Neural cell (in vitro differentiated cells): ENCODE measurements at regions not wholly inside any gene's neighbourhood (a gene's known extent, or its start where the extent isn't known, plus 50 kb on each side); places are given as distances from the start of the nearest gene placed in this dataset.

ENCODE experiments used
- EP300 ChIP-seq: fragments of 450-650 bp; conservative IDR thresholded peaks from 2 replicates; pipeline ENCODE4 v1.6.1; 2014; ENCODE audit warnings: antibody characterized with exemption, mild to moderate bottlenecking, moderate library complexity; ENCODE audit not compliant: poor library complexity, severe bottlenecking
- EZH2 ChIP-seq: fragments of 200-600, 300-800 bp; shearing (Covaris generic), sonication (generic); IDR thresholded peaks from 2 replicates; pipeline ENCODE4 v1.6.1; 2014; ENCODE audit warnings: antibody characterized with exemption, low read length, borderline replicate concordance, mild to moderate bottlenecking; ENCODE audit not compliant: insufficient read depth, poor library complexity, severe bottlenecking
- POLR2AphosphoS5 ChIP-seq: IDR thresholded peaks from 2 replicates; pipeline ENCODE4 v1.6.1; 2012
- SMC3 ChIP-seq: fragments of 450-650 bp; conservative IDR thresholded peaks from 2 replicates; pipeline ENCODE4 v1.6.1; 2014; ENCODE audit warnings: antibody characterized with exemption, mild to moderate bottlenecking, moderate library complexity; ENCODE audit not compliant: poor library complexity
- TF ChIP-seq, protein P1 (sequence below): fragments of 450-650 bp; IDR thresholded peaks from 2 replicates; pipeline ENCODE4 v1.5.1; 2014; ENCODE audit warnings: antibody characterized with exemption, mild to moderate bottlenecking, moderate library complexity; ENCODE audit not compliant: poor library complexity, severe bottlenecking
- TF ChIP-seq, protein P2 (sequence below): IDR thresholded peaks from 2 replicates; pipeline ENCODE4 v1.6.1; 2012; ENCODE audit warnings: borderline replicate concordance

DNA sequence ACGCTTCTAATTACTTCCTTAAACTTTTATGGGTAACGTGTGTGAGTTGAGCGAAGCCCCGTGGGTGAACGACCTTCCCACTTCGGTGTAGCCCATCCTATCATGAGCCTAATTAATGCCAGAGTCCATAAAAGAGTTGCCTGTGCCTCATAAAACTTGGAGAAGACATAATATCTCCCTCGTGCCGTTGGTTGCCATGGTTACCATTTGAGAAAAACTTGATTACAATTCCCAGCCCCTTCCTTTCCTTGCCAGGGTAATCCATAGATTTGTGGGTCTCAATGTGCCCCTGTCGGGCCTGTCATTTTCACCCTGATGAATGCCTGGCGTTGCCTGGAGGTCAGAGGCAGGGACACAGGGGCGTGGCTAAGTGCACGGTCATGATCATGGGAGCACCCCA, 127.1 kb downstream of the GLRX3 start:
- TF ChIP-seq POLR2AphosphoS5 (no peak), SMC3 (no peak), EZH2 (no peak), EP300 (no peak)
- TF ChIP-seq, protein P1, sequence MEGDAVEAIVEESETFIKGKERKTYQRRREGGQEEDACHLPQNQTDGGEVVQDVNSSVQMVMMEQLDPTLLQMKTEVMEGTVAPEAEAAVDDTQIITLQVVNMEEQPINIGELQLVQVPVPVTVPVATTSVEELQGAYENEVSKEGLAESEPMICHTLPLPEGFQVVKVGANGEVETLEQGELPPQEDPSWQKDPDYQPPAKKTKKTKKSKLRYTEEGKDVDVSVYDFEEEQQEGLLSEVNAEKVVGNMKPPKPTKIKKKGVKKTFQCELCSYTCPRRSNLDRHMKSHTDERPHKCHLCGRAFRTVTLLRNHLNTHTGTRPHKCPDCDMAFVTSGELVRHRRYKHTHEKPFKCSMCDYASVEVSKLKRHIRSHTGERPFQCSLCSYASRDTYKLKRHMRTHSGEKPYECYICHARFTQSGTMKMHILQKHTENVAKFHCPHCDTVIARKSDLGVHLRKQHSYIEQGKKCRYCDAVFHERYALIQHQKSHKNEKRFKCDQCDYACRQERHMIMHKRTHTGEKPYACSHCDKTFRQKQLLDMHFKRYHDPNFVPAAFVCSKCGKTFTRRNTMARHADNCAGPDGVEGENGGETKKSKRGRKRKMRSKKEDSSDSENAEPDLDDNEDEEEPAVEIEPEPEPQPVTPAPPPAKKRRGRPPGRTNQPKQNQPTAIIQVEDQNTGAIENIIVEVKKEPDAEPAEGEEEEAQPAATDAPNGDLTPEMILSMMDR = no peak
- TF ChIP-seq, protein P2, sequence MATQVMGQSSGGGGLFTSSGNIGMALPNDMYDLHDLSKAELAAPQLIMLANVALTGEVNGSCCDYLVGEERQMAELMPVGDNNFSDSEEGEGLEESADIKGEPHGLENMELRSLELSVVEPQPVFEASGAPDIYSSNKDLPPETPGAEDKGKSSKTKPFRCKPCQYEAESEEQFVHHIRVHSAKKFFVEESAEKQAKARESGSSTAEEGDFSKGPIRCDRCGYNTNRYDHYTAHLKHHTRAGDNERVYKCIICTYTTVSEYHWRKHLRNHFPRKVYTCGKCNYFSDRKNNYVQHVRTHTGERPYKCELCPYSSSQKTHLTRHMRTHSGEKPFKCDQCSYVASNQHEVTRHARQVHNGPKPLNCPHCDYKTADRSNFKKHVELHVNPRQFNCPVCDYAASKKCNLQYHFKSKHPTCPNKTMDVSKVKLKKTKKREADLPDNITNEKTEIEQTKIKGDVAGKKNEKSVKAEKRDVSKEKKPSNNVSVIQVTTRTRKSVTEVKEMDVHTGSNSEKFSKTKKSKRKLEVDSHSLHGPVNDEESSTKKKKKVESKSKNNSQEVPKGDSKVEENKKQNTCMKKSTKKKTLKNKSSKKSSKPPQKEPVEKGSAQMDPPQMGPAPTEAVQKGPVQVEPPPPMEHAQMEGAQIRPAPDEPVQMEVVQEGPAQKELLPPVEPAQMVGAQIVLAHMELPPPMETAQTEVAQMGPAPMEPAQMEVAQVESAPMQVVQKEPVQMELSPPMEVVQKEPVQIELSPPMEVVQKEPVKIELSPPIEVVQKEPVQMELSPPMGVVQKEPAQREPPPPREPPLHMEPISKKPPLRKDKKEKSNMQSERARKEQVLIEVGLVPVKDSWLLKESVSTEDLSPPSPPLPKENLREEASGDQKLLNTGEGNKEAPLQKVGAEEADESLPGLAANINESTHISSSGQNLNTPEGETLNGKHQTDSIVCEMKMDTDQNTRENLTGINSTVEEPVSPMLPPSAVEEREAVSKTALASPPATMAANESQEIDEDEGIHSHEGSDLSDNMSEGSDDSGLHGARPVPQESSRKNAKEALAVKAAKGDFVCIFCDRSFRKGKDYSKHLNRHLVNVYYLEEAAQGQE = no peak
